22Rv1 (cell line): ENCODE measurements at regions not wholly inside any gene's neighbourhood (a gene's known extent, or its start where the extent isn't known, plus 50 kb on each side); places are given as distances from the start of the nearest gene placed in this dataset.

ENCODE experiments used
- CTCF ChIP-seq: fragments of 450-650 bp; IDR thresholded peaks from 2 replicates; pipeline ENCODE4 v1.5.1; 2017; ENCODE audit warnings: mild to moderate bottlenecking
- ZFX ChIP-seq: fragments of 450-650 bp; IDR thresholded peaks from 2 replicates; pipeline ENCODE4 v1.6.1; 2017; ENCODE audit warnings: antibody characterized with exemption, borderline replicate concordance

- TF ChIP-seq CTCF (no peak), ZFX (no peak)
Measured at GRCh38 chr7:23968791-23969190, 258.8 kb downstream of the STK31 start.
